Fibroblast of pulmonary artery (primary cell): ENCODE measurements at regions not wholly inside any gene's neighbourhood (a gene's known extent, or its start where the extent isn't known, plus 50 kb on each side); places are given as distances from the start of the nearest gene placed in this dataset.
A peak's percentile ranks its signal among the peaks of the same experiment; 100 is the strongest.

Experiments
- DNase-seq: peaks from one replicate; pipeline ENCODE4 v3.0.0-alpha.2; 2010; ENCODE audit warnings: low read depth
- H3K4me3 ChIP-seq: replicated peaks from 2 replicates; pipeline ENCODE4 v1.5.1; 2011; ENCODE audit warnings: low read depth, mild to moderate bottlenecking, control low read depth, low read length, moderate library complexity
- CTCF ChIP-seq: IDR thresholded peaks from 2 replicates; pipeline ENCODE4 v1.5.1; 2011; ENCODE audit warnings: mild to moderate bottlenecking, control low read depth, low read length, inconsistent platforms; ENCODE audit errors: missing control alignments

- no peak for TF ChIP-seq CTCF
- H3K4me3 ChIP-seq = no peak overlapping the region
- no peak for DNase-seq
These were observed 218.1 kb downstream of the SP3 start for GRCh38 chr2:173747035-173747434.

GRCh38 chr2:173749315-173749714, 215.9 kb downstream of the SP3 start:
- peak; percentile 65 for DNase-seq
- no peak overlapping the region for H3K4me3 ChIP-seq
- peak; percentile 56 for TF ChIP-seq CTCF

- H3K4me3 ChIP-seq = no peak overlapping the region
- DNase-seq = peak; percentile 36
- TF ChIP-seq CTCF = peak; percentile 21
These were observed 214.8 kb downstream of the SP3 start for GRCh38 chr2:173750353-173750801.

- no peak for TF ChIP-seq CTCF
- no peak for DNase-seq
- no peak overlapping the region for H3K4me3 ChIP-seq
These were observed 214.3 kb downstream of the SP3 start for GRCh38 chr2:173750831-173751230.

GRCh38 chr2:173751245-173751975, 213.8 kb downstream of the SP3 start:
- TF ChIP-seq CTCF = no peak
- no peak for DNase-seq
- H3K4me3 ChIP-seq = no peak overlapping the region

- peak; percentile 51 for TF ChIP-seq CTCF
- peak; percentile 37 for DNase-seq
- H3K4me3 ChIP-seq = no peak overlapping the region
These were observed 213.0 kb downstream of the SP3 start for GRCh38 chr2:173752152-173752551.

- no peak for DNase-seq
- TF ChIP-seq CTCF = no peak
- no peak overlapping the region for H3K4me3 ChIP-seq
These were observed 211.7 kb downstream of the SP3 start for GRCh38 chr2:173753441-173753840.
